ENCODE measurements at regions not wholly inside any gene's neighbourhood (a gene's known extent, or its start where the extent isn't known, plus 50 kb on each side); places are given as distances from the start of the nearest gene placed in this dataset.

GRCh38 chr7:9349625-9350024 is 916.2 kb downstream of the NXPH1 start:
- TF ChIP-seq ZFP3 (tag by site-specific recombination; IDR thresholded peaks at IDR 0.05; ENCODE audit: low read depth) = no peak
- TF ChIP-seq REST (tag by site-specific recombination; IDR thresholded peaks at IDR 0.05) = no peak
- no peak for TF ChIP-seq ZEB2 (tag by site-specific recombination; IDR thresholded peaks at IDR 0.05)
- TF ChIP-seq ZNF501 (tag by site-specific recombination; IDR thresholded peaks at IDR 0.05) = no peak
- TF ChIP-seq YY1 (tag by site-specific recombination; IDR thresholded peaks at IDR 0.05) = no peak
- TF ChIP-seq ZNF302 (tag by site-specific recombination; IDR thresholded peaks at IDR 0.05; ENCODE audit: low read depth) = no peak
- TF ChIP-seq ZNF274 (IDR thresholded peaks at IDR 0.05; ENCODE audit: low read length) = no peak
- TF ChIP-seq ZNF274 (tag by site-specific recombination; IDR thresholded peaks at IDR 0.05; ENCODE audit: borderline replicate concordance) = no peak
- no peak for TF ChIP-seq PBX3 (CRISPR knock-in tag; IDR thresholded peaks at IDR 0.05)
- TF ChIP-seq ATF2 (tag by site-specific recombination; IDR thresholded peaks at IDR 0.05; ENCODE audit: low read depth) = no peak
- TF ChIP-seq ZNF513 (tag by site-specific recombination; IDR thresholded peaks at IDR 0.05) = no peak
- TF ChIP-seq ZNF132 (tag by site-specific recombination; IDR thresholded peaks at IDR 0.05; ENCODE audit: borderline replicate concordance) = no peak
- TF ChIP-seq CTCF (tag by site-specific recombination; IDR thresholded peaks at IDR 0.05) = no peak
- TF ChIP-seq ZNF416 (tag by site-specific recombination; IDR thresholded peaks at IDR 0.05) = no peak

All from HEK293 (cell line).